C4-2B (cell line): ENCODE measurements at regions not wholly inside any gene's neighbourhood (a gene's known extent, or its start where the extent isn't known, plus 50 kb on each side); places are given as distances from the start of the nearest gene placed in this dataset.

Experiments used
- H3K27ac ChIP-seq: fragments of 450-650 bp; 2 replicates; pipeline ENCODE4 v1.5.1; 2017
- CTCF ChIP-seq: fragments of 450-650 bp; conservative IDR thresholded peaks from 2 replicates; pipeline ENCODE4 v1.5.1; 2017; ENCODE audit warnings: mild to moderate bottlenecking
- ZFX ChIP-seq: fragments of 450-650 bp; IDR thresholded peaks from 2 replicates; pipeline ENCODE4 v1.6.1; 2017

DNA sequence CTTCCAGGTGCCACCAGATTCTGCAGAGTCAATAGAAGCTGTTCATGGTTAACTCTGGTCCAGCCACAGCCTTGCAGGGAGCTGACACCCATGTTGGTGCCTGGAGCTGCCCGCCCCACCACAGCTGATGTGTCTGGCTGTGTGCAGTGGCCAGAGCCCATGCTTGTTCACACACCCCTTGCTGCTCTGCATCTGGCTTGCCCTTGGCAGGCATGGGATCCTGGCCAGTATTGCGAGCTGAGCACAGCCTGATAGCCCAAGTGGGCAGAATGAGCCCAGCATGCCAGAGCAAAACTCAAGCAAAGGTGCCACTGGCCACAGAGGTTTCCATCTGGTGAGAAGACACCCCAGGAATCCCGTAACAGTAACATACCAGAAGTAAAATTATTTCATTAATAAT lies 843.6 kb downstream of the SORCS1 start:
- TF ChIP-seq CTCF: no peak
- TF ChIP-seq ZFX: no peak
- no peak overlapping the region for H3K27ac ChIP-seq

DNA sequence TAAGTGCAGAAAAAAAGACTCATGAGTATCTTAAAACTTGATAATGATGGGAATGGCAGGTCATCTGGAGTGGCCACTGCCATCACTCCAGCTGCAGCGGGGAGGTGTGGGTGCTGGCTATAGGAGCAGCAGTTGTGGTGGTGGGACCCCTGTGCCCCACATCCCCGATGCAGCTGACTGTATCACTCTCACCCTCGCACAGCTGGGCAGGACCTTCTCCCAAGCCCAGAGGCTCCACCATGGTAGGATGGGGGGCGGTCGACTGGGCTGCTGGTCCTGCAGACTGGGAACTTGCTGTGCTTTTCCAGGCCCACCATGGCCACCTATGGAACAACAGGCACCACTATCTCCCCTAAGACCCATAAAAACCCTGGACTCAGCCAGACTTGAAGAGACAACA lies 844.4 kb downstream of the SORCS1 start:
- TF ChIP-seq CTCF (no peak), ZFX (no peak)
- no peak overlapping the region for H3K27ac ChIP-seq

DNA sequence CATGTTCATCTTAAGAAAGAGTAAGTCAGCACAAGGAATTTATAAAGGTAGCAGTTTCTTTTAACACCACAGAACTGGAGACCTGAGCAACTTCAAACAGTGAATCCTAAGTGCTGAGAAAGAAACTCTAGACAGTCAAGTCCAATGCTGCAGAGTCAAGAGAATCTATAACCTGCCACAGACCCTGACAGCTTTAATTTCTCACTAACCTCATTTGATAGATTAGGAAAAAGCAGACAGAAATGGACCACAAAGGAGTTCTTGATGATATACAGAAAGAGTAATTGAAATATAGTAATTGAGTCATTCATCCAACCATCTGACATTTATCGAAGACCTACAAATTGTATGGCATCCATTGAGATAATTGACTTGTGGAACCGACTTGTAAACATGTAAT lies 847.0 kb downstream of the SORCS1 start:
- TF ChIP-seq ZFX (no peak), CTCF (no peak)
- no peak overlapping the region for H3K27ac ChIP-seq

- TF ChIP-seq ZFX: no peak
- no peak for TF ChIP-seq CTCF
- H3K27ac ChIP-seq: no peak overlapping the region
These were observed 851.5 kb downstream of the SORCS1 start for GRCh38 chr10:106313041-106313440.

DNA sequence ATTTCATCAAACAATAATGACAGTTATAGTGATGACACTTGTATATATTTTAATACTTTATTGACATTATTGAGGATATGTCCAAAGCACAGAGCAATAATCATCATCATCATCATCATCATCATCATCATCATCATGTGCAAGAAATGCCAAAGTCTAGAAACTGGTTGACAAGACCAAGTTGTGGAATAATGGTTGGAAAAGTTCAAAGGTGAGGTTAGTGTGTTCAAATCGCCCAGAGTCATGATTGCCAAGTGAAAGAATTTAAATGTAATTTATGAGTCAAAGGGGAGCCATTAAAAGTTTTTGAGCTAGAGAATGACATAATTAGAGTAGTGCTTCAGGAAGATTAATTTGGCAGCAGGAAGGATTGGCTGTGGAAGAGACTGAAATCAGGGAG lies 852.4 kb downstream of the SORCS1 start:
- TF ChIP-seq CTCF: no peak
- TF ChIP-seq ZFX: no peak
- H3K27ac ChIP-seq: no peak overlapping the region

- TF ChIP-seq CTCF (no peak), ZFX (no peak)
- H3K27ac ChIP-seq: no peak overlapping the region
These were observed 852.9 kb downstream of the SORCS1 start for GRCh38 chr10:106311590-106311989.

DNA sequence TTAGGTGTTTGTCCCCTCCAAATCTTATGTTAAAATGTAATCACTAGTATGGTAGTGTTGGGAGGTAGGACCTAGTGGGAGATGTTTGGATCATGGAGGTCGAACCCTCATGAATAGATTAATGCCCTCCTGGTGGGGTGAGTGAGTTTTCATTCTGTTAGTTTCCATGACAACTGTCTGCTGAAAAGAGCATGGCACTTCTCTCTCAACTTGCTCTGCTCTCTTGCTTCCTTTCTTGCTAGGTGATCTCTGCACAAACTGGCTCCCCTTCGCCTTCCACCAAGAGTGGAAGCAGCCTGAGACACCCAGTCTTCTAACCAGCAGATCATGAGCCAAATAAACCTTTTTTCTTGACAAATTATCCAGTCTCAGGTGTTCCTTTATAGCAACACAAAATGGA lies 853.9 kb downstream of the SORCS1 start:
- H3K27ac ChIP-seq: no peak overlapping the region
- no peak for TF ChIP-seq ZFX
- TF ChIP-seq CTCF: no peak
